Uterus (tissue), 3 donors: ENCODE measurements at regions not wholly inside any gene's neighbourhood (a gene's known extent, or its start where the extent isn't known, plus 50 kb on each side); places are given as distances from the start of the nearest gene placed in this dataset.

Experiments used
- DNase-seq, 2 donors: peaks; one replicate each; pipeline ENCODE4 v3.0.0-alpha.2; 2019 to 2020
- H3K27ac ChIP-seq, 2 donors: fragments of 200-600 bp; sonication (generic); 1 replicate in 1 of 2; 2 replicates in 1 of 2; pipeline ENCODE4 v1.5.1; 2016 to 2018
- H3K27me3 ChIP-seq, 2 donors: fragments of 200-600 bp; sonication (generic); one replicate each; pipeline ENCODE4 v1.5.1; 2018 to 2019; ENCODE audit warnings: control low read depth in 1 of 2
- H3K36me3 ChIP-seq, 2 donors: fragments of 200-600 bp; sonication (generic); one replicate each; pipeline ENCODE4 v1.5.1; 2019; ENCODE audit warnings: control low read depth in 1 of 2
- H3K4me1 ChIP-seq, 2 donors: fragments of 200-600 bp; sonication (generic); one replicate each; pipeline ENCODE4 v1.5.1; 2018 to 2019; ENCODE audit warnings: control low read depth in 1 of 2
- H3K4me3 ChIP-seq, 2 donors: fragments of 200-600 bp; sonication (generic); 1 replicate in 1 of 2; 2 replicates in 1 of 2; pipeline ENCODE4 v1.5.1; 2018 to 2019; ENCODE audit warnings: mild to moderate bottlenecking in 1 of 2
- H3K9me3 ChIP-seq, 2 donors: fragments of 200-600 bp; sonication (generic); one replicate each; pipeline ENCODE4 v1.5.1; 2019; ENCODE audit warnings: control low read depth in 1 of 2
- POLR2A ChIP-seq, 2 donors: fragments of 450-650 bp; IDR thresholded peaks; one replicate each; pipeline ENCODE4 v1.6.1; 2016; ENCODE audit warnings: antibody characterized with exemption in 2 of 2, mild to moderate bottlenecking in 1 of 2, moderate library complexity in 1 of 2
- intact Hi-C: fragments of 100-400 bp; cut with DNase I; formaldehyde crosslinking; loops from one replicate; pipeline ENCODE4 v1.15.1; 2023; ENCODE audit warnings: low total_unique reads
- TF ChIP-seq, protein P1 (sequence below), 4 experiments: fragments of 200-600 bp in 2 of 4; fragments of 450-650 bp in 2 of 4; sonication (generic) in 2 of 4; IDR thresholded peaks; one replicate each; pipeline ENCODE4 v1.5.1; 2016 to 2019; ENCODE audit warnings: antibody characterized with exemption in 4 of 4, mild to moderate bottlenecking in 2 of 4, moderate library complexity in 1 of 4
- donor health status: DM: yes; HTN: yes; CAD: no.

DNA sequence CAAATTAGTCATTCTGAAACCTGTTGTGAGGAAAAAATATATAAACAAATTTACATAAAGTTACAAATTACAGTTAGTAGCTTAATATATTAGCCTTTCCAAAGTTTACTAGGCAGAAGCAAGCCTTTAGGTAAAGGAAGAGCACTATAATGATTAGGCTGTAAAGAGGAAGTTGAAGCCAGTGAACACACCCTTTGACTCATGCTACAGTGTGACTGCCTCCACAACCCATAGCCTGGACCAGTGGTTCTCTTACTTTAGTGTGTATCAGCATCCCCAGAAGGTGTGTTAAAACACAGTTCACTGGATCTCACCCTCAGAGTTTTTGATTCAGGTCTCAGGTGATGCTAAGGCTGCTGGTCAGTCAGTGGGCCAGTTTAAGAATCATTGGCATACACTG lies 91.4 kb upstream of the DEFB112 start:
- intact Hi-C loops, result no loop called here

DNA sequence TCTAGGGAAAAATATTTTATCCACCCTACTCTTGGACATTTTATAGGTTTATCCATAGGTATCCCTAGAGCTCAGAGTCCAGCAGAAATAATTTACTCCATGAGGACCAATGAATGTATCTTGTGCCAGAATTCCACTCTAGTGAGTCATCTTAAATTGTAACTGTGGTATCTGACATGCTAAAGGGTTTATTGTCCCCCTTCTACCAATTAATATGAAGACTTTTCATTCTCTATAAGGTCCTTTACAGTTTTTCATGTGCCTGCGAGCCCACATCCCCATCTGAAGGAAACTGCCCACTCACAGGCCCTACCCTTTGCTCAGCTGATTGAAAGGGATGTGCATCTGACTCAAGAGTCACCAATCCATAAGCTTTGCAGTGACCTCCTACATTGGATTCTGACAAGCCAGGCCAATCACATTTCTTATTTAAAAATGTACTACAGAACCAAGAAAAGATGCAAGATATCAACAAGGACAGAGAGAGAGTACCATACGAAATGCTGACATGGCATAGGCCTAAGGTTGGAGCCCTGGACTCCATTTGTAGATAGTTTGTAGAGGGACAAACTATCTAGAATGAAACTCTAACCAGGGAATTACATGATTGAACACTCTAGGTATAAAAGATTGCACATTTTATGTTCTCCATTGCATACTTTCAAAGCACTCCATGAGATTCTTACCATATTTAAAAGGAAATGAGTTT lies 93.4 kb upstream of the DEFB112 start:
- intact Hi-C loops, result no loop called here

More for the DNA sequence above, 91.4 kb upstream of the DEFB112 start:
- Histone ChIP-seq H3K4me3 (no peak overlapping the region), H3K27ac (no peak overlapping the region), H3K9me3 (no peaks in the 10 kb centered on the region), H3K36me3 (no peaks in the 10 kb centered on the region), H3K4me1 (no peaks in the 10 kb centered on the region), H3K27me3 (no peaks in the 10 kb centered on the region)
- no peak for DNase-seq
- TF ChIP-seq POLR2A (IDR thresholded peaks at IDR 0.05), result no peak
- TF ChIP-seq, protein P1, sequence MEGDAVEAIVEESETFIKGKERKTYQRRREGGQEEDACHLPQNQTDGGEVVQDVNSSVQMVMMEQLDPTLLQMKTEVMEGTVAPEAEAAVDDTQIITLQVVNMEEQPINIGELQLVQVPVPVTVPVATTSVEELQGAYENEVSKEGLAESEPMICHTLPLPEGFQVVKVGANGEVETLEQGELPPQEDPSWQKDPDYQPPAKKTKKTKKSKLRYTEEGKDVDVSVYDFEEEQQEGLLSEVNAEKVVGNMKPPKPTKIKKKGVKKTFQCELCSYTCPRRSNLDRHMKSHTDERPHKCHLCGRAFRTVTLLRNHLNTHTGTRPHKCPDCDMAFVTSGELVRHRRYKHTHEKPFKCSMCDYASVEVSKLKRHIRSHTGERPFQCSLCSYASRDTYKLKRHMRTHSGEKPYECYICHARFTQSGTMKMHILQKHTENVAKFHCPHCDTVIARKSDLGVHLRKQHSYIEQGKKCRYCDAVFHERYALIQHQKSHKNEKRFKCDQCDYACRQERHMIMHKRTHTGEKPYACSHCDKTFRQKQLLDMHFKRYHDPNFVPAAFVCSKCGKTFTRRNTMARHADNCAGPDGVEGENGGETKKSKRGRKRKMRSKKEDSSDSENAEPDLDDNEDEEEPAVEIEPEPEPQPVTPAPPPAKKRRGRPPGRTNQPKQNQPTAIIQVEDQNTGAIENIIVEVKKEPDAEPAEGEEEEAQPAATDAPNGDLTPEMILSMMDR (IDR thresholded peaks at IDR 0.05), result no peak

DNA sequence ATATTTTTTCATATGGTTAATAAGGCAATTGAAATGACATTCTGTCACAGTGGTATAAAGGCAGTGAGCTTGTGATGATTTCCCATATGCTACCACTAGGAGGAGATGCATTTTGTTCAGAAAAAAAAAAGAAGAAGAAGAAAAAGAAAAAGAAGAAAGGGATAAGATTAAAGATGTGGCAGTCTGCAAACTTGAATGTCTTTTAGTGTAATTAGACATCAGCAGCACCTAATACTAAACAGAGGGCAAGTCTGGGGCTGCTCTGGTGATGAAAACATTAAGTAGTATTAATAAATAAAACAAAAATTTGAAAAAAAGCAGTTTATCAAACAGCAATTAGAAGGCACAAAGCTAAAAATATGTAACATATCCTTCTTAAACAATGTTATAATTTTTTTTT lies 95.4 kb upstream of the DEFB112 start:
- Histone ChIP-seq H3K4me1 (no peaks in the 10 kb centered on the region), H3K4me3 (no peak overlapping the region), H3K9me3 (no peaks in the 10 kb centered on the region), H3K36me3 (no peaks in the 10 kb centered on the region), H3K27me3 (no peaks in the 10 kb centered on the region), H3K27ac (no peak overlapping the region)
- TF ChIP-seq, protein P1 (IDR thresholded peaks at IDR 0.05), result no peak
- TF ChIP-seq POLR2A (IDR thresholded peaks at IDR 0.05), result no peak
- intact Hi-C loops, result no loop called here
- DNase-seq, result no peak

More for the DNA sequence above, 93.4 kb upstream of the DEFB112 start:
- no peaks in the 10 kb centered on the region for H3K27me3 ChIP-seq
- no peaks in the 10 kb centered on the region for H3K4me1 ChIP-seq
- no peak overlapping the region for H3K27ac ChIP-seq
- H3K9me3 ChIP-seq, result no peaks in the 10 kb centered on the region
- H3K36me3 ChIP-seq, result no peaks in the 10 kb centered on the region
- no peak overlapping the region for H3K4me3 ChIP-seq
- TF ChIP-seq, protein P1 (IDR thresholded peaks at IDR 0.05), result no peak
- no peak for TF ChIP-seq POLR2A (IDR thresholded peaks at IDR 0.05)
- DNase-seq, result no peak

DNA sequence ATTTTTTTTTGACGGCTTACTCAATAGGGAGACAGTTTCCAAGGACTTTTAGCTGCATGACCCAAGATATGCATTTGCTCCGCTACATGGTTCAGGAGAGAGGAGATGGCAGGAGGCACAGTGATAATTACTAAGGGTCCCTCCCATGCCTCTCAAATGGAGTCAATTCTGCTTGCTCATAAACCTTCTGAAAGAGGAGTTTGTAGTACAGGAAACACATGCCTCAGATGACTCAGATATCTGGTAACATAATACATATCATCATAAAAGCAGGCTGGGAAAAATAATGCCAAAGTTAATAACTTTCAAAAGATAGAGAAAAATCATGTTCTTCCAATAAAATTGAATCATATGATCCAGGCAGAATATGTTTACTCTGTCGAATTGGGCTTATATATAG lies 97.6 kb upstream of the DEFB112 start:
- Histone ChIP-seq H3K4me1 (no peaks in the 10 kb centered on the region), H3K27me3 (no peaks in the 10 kb centered on the region), H3K36me3 (no peaks in the 10 kb centered on the region), H3K9me3 (no peaks in the 10 kb centered on the region), H3K27ac (no peak overlapping the region), H3K4me3 (no peak overlapping the region)
- intact Hi-C loops, result no loop called here
- DNase-seq, result no peak
- TF ChIP-seq POLR2A (IDR thresholded peaks at IDR 0.05), result no peak
- TF ChIP-seq, protein P1 (IDR thresholded peaks at IDR 0.05), result no peak

DNA sequence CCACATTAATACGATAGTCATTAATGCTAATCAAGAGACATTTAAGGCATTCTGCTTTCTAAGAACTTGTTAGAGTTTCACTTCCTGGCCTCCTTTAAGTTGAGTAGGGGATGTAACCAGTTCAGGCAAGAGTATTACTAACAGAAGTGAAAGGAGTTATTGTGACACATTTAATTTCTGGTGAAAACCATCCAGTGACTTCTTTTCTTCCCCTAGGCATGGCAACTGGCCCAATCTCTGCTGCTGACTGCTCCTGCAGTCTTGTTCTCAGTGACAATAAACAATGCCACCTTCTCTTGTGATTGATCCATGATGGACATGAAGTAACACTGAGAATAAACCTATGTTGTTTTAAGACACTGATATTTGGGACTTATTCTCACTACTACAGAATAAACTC lies 130.9 kb upstream of the DEFB112 start:
- intact Hi-C loops, result no loop called here
- Histone ChIP-seq H3K4me3 (no peak overlapping the region), H3K9me3 (no peaks in the 10 kb centered on the region), H3K27me3 (no peaks in the 10 kb centered on the region), H3K27ac (no peak overlapping the region), H3K36me3 (peaks cover 0 to 3% of the 10 kb centered on the region in 2 donors), H3K4me1 (no peaks in the 10 kb centered on the region)
- TF ChIP-seq POLR2A (IDR thresholded peaks at IDR 0.05), result no peak
- TF ChIP-seq, protein P1 (IDR thresholded peaks at IDR 0.05), result no peak
- DNase-seq, result no peak
